HG02981 (cell line): ENCODE measurements at regions not wholly inside any gene's neighbourhood (a gene's known extent, or its start where the extent isn't known, plus 50 kb on each side); places are given as distances from the start of the nearest gene placed in this dataset.
"Not testable (repeated sequence)": the region's sequence is repeated elsewhere in the genome, so short reads cannot be mapped to it uniquely, and the experiment has no call there.

ENCODE experiments used
- ATAC-seq: cut with Tn5 transposase; IDR thresholded peaks from one replicate; pipeline ENCODE4 v1.9.1; 2021; ENCODE audit warnings: mild to moderate bottlenecking, moderate library complexity; ENCODE audit not compliant: unreplicated experiment

DNA sequence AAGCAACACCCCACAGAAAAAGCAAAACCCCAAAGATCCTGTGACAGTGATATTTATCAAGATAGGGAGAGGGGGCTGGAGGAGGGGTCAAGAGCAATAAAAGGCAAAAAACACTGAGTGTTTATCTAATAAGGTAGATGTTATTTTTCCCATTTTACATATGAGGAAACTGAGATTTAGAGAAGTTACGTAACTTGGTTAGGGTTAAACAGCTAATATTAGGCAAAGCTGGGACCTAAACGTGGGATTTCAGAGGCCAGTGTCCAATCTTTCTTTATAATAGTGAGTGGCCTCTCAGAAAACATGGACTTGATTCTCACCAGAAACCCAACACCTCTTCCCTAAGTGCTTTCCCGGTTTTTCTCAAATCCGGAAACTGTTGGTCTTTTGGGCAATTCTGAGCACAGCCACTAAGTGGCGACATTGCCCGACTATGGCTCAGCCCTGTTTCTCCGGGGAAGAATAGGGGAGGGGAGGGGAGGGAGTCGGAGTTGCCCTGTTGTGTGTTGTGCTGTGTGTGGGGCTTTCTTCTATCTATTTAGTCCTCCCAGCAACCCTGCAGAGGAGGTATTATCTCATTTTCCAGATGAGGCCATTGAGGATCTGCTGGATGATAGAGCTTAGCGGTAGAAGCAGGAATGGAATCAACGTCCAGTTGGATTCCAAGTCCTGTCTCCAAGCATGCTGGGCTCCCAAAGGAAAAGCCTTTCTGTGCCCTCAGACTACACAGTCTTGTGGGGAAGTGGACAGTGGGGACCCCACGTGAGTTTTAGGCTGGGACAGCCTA is 58.7 kb upstream of the ETV3 start:
- not testable (repeated sequence) for ATAC-seq

DNA sequence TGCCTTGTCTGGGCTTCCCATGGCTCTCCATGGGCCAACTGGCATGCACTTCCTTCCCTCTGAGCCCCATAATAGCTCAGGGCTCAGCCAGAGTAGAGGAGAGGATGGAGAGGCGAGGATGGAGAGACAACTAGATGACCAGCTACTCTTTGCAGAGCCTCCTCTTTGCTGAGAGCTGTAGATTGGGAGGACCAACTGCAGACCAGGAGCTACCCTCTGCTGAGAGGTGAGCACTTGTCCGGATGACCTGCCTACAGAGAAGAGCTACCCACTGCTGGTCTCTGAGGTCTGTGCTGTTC is 58.0 kb upstream of the ETV3 start:
- ATAC-seq = no peak

GRCh38 chr1:157195521-157196244 is 57.5 kb upstream of the ETV3 start:
- no peak for ATAC-seq

GRCh38 chr1:157194731-157195520 is 56.7 kb upstream of the ETV3 start:
- no peak for ATAC-seq

DNA sequence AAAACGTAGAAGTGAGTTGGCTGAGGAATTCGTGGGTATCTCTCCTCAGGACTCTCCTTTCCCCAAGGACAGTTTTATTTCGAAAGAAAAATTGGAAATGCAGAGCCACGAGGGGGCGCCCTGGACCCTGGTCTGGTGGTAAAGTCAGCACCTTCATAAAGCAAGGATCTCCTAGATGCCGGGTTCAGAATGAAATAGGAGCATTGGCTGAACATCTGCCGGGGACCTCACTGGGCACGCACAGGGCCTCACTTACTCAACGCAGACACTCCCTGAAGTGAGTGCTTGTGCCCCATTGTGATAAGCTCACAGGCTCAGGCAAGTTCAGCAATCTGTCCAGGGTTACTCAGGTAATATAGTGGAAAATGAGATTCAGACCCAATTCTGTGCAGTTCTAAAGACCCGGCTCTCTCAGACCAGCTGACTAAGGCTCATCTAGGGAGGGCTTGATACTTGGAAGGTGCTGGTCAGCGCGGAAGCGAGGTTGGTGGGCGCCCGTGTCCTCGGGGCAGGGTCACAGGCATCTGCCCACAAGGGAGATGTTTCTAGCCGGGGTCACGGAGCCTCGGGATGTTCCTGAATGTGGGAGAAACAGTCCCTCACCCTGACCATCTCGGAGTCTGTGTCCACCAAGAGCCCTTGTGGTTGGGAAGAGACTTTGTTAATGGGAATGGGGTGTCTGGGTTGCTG is 55.7 kb upstream of the ETV3 start:
- no peak for ATAC-seq

GRCh38 chr1:157193219-157193618 is 55.0 kb upstream of the ETV3 start:
- ATAC-seq = no peak

- ATAC-seq = no peak
These were observed 52.1 kb upstream of the ETV3 start for GRCh38 chr1:157189986-157190982.

DNA sequence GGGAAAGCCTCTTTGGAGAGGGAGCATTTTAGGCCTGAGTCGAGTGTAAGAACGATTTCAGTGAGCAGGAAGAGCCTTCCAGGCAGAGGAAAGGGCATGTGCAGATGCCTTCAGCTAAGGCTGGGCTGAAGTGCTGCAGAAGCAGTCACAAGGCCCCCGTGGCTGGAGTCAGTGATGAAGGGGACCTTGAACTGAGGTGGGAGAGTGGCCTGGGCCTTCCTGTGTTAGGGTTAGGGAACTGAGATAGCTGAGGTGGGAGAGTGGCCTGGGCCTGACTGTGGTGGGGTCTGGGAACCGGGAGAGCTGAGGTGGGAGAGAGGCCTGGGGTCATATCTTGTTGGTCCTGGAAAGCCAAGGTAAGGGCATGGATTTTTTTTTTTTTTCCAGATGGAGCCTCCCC is 50.9 kb upstream of the ETV3 start:
- ATAC-seq = no peak
